ENCODE measurements at regions not wholly inside any gene's neighbourhood (a gene's known extent, or its start where the extent isn't known, plus 50 kb on each side); places are given as distances from the start of the nearest gene placed in this dataset.

- TF ChIP-seq, protein P1, sequence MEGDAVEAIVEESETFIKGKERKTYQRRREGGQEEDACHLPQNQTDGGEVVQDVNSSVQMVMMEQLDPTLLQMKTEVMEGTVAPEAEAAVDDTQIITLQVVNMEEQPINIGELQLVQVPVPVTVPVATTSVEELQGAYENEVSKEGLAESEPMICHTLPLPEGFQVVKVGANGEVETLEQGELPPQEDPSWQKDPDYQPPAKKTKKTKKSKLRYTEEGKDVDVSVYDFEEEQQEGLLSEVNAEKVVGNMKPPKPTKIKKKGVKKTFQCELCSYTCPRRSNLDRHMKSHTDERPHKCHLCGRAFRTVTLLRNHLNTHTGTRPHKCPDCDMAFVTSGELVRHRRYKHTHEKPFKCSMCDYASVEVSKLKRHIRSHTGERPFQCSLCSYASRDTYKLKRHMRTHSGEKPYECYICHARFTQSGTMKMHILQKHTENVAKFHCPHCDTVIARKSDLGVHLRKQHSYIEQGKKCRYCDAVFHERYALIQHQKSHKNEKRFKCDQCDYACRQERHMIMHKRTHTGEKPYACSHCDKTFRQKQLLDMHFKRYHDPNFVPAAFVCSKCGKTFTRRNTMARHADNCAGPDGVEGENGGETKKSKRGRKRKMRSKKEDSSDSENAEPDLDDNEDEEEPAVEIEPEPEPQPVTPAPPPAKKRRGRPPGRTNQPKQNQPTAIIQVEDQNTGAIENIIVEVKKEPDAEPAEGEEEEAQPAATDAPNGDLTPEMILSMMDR (IDR thresholded peaks at IDR 0.05): no peak
- no peak for TF ChIP-seq EZH2 (IDR thresholded peaks at IDR 0.05; ENCODE audit: borderline replicate concordance, insufficient read depth, low read depth, low read length, poor library complexity, severe bottlenecking)
These were observed 1026.1 kb downstream of the SLC6A15 start for GRCh38 chr12:83886479-83886878.

Data from B cell (primary cell).